HepG2 (cell line): ENCODE measurements at regions not wholly inside any gene's neighbourhood (a gene's known extent, or its start where the extent isn't known, plus 50 kb on each side); places are given as distances from the start of the nearest gene placed in this dataset.

ENCODE experiments used
- CAMTA2 ChIP-seq: sonication (generic); formaldehyde crosslinking; IDR thresholded peaks from 2 replicates; pipeline ENCODE4 v1.4.0; 2020; ENCODE audit warnings: mild to moderate bottlenecking, missing genetic modification reagents, borderline replicate concordance
- CC2D1A ChIP-seq: sonication (generic); formaldehyde crosslinking; IDR thresholded peaks from 2 replicates; pipeline ENCODE4 v1.8.1; 2023; ENCODE audit warnings: mild to moderate bottlenecking, missing genetic modification reagents
- FOXM1 ChIP-seq: sonication (generic); formaldehyde crosslinking; IDR thresholded peaks from 2 replicates; pipeline ENCODE4 v1.5.0; 2020; ENCODE audit warnings: missing genetic modification reagents
- KAT2B ChIP-seq: fragments of 150-350 bp; IDR thresholded peaks from 2 replicates; pipeline ENCODE4 v1.6.1; 2014; ENCODE audit warnings: low read depth, low read length, borderline replicate concordance
- NFE2L2 ChIP-seq: fragments of 150-350 bp; IDR thresholded peaks from 2 replicates; pipeline ENCODE4 v1.6.1; 2014; ENCODE audit warnings: low read length
- SMAD3 ChIP-seq: sonication (generic); formaldehyde crosslinking; IDR thresholded peaks from 2 replicates; pipeline ENCODE4 v1.4.0; 2020; ENCODE audit warnings: missing genetic modification reagents
- ZFP1 ChIP-seq: IDR thresholded peaks from 2 replicates; pipeline ENCODE4 v1.6.1; 2016
- ZNF138 ChIP-seq: sonication (generic); formaldehyde crosslinking; IDR thresholded peaks from 2 replicates; pipeline ENCODE4 v1.5.0; 2020; ENCODE audit warnings: mild to moderate bottlenecking, low read depth, missing genetic modification reagents
- ZNF34 ChIP-seq: sonication (generic); formaldehyde crosslinking; IDR thresholded peaks from 2 replicates; pipeline ENCODE4 v1.4.0; 2020; ENCODE audit warnings: mild to moderate bottlenecking, missing genetic modification reagents, borderline replicate concordance
- ZNF614 ChIP-seq: IDR thresholded peaks from 2 replicates; pipeline ENCODE4 v1.6.1; 2018; ENCODE audit warnings: missing biosample characterization, missing genetic modification reagents, inconsistent platforms, borderline replicate concordance
- ZNF660 ChIP-seq: sonication (generic); formaldehyde crosslinking; IDR thresholded peaks from 2 replicates; pipeline ENCODE4 v1.5.1; 2020; ENCODE audit warnings: mild to moderate bottlenecking, low read depth, missing genetic modification reagents, borderline replicate concordance
- TF ChIP-seq, protein P1 (sequence below): sonication (generic); formaldehyde crosslinking; IDR thresholded peaks from 2 replicates; pipeline ENCODE4 v1.5.0; 2020; ENCODE audit warnings: mild to moderate bottlenecking, missing genetic modification reagents, borderline replicate concordance
- TF ChIP-seq, protein P2 (sequence below): sonication (generic); formaldehyde crosslinking; IDR thresholded peaks from 2 replicates; pipeline ENCODE4 v1.5.1; 2020; ENCODE audit warnings: mild to moderate bottlenecking, missing genetic modification reagents
- TF ChIP-seq, protein P3 (sequence below): sonication (generic); formaldehyde crosslinking; IDR thresholded peaks from 2 replicates; pipeline ENCODE4 v1.4.0; 2020; ENCODE audit warnings: low read depth, missing genetic modification reagents

DNA sequence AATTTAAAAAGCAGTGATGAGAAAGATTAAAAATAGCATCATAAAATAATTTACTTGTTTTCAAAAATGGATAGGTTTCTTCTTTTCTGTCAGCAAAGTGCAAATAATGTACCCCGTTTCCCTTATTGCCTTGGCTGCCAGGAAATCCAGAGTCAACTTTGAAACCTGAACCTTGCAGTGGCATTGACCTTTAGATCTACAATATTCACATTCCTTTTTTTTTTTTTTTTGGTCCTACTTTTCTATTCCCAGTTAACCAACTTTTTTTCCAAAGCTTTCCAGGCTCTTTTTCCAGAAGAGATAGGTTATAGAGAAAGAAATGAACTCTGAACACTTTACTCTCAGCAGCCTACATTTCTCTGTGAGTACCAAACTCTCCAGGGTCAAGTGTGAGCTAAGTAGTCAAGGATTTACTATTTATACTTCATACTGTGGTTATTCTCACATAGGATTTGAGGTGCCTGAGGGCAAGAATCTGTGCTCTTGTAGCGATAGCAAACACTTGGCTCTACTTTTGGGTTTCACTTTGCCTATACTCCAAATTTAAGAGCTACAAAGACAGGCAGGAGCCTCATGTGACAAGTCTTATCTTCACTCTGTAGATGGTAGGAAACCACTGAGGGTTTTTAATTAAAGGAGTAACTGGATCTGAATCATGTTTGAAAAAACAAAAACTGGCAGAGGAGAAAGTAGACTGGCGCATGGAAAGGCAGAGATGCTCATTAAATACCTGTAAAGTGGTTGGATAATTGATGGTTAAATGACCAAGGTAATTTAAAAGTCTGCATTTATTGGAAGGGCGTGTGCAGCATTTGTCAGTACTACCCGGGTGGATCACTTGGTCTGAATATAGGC lies 63.2 kb upstream of the TMEM17 start (continued):
- TF ChIP-seq, protein P1, sequence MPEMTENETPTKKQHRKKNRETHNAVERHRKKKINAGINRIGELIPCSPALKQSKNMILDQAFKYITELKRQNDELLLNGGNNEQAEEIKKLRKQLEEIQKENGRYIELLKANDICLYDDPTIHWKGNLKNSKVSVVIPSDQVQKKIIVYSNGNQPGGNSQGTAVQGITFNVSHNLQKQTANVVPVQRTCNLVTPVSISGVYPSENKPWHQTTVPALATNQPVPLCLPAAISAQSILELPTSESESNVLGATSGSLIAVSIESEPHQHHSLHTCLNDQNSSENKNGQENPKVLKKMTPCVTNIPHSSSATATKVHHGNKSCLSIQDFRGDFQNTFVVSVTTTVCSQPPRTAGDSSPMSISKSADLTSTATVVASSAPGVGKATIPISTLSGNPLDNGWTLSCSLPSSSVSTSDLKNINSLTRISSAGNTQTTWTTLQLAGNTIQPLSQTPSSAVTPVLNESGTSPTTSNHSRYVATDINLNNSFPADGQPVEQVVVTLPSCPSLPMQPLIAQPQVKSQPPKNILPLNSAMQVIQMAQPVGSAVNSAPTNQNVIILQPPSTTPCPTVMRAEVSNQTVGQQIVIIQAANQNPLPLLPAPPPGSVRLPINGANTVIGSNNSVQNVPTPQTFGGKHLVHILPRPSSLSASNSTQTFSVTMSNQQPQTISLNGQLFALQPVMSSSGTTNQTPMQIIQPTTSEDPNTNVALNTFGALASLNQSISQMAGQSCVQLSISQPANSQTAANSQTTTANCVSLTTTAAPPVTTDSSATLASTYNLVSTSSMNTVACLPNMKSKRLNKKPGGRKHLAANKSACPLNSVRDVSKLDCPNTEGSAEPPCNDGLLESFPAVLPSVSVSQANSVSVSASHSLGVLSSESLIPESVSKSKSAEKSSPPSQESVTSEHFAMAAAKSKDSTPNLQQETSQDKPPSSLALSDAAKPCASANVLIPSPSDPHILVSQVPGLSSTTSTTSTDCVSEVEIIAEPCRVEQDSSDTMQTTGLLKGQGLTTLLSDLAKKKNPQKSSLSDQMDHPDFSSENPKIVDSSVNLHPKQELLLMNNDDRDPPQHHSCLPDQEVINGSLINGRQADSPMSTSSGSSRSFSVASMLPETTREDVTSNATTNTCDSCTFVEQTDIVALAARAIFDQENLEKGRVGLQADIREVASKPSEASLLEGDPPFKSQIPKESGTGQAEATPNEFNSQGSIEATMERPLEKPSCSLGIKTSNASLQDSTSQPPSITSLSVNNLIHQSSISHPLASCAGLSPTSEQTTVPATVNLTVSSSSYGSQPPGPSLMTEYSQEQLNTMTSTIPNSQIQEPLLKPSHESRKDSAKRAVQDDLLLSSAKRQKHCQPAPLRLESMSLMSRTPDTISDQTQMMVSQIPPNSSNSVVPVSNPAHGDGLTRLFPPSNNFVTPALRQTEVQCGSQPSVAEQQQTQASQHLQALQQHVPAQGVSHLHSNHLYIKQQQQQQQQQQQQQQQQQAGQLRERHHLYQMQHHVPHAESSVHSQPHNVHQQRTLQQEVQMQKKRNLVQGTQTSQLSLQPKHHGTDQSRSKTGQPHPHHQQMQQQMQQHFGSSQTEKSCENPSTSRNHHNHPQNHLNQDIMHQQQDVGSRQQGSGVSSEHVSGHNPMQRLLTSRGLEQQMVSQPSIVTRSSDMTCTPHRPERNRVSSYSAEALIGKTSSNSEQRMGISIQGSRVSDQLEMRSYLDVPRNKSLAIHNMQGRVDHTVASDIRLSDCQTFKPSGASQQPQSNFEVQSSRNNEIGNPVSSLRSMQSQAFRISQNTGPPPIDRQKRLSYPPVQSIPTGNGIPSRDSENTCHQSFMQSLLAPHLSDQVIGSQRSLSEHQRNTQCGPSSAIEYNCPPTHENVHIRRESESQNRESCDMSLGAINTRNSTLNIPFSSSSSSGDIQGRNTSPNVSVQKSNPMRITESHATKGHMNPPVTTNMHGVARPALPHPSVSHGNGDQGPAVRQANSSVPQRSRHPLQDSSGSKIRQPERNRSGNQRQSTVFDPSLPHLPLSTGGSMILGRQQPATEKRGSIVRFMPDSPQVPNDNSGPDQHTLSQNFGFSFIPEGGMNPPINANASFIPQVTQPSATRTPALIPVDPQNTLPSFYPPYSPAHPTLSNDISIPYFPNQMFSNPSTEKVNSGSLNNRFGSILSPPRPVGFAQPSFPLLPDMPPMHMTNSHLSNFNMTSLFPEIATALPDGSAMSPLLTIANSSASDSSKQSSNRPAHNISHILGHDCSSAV (CRISPR knock-in tag): no peak
- TF ChIP-seq, protein P2, sequence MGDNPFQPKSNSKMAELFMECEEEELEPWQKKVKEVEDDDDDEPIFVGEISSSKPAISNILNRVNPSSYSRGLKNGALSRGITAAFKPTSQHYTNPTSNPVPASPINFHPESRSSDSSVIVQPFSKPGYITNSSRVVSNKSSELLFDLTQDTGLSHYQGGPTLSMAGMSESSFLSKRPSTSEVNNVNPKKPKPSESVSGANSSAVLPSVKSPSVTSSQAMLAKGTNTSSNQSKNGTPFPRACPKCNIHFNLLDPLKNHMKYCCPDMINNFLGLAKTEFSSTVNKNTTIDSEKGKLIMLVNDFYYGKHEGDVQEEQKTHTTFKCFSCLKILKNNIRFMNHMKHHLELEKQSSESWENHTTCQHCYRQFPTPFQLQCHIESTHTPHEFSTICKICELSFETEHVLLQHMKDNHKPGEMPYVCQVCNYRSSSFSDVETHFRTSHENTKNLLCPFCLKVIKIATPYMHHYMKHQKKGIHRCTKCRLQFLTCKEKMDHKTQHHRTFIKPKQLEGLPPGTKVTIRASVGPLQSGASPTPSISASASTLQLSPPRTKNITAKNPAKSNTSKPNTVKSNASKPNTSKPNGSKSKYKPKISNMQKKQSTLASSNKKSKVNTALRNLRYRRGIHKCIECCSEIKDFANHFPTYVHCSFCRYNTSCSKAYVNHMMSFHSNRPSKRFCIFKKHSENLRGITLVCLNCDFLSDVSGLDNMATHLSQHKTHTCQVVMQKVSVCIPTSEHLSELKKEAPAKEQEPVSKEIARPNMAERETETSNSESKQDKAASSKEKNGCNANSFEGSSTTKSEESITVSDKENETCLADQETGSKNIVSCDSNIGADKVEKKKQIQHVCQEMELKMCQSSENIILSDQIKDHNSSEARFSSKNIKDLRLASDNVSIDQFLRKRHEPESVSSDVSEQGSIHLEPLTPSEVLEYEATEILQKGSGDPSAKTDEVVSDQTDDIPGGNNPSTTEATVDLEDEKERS (CRISPR knock-in tag): 0 out of 2 replicates have a peak, but pooled peaks have one; percentile 51
- TF ChIP-seq NFE2L2 (no peak), ZNF34 (no peak; the same call in 1 of the 2 replicates), ZFP1 (CRISPR knock-in tag) (no peak), ZNF660 (CRISPR knock-in tag) (no peak), KAT2B (no peak), SMAD3 (CRISPR knock-in tag) (no peak), ZNF138 (CRISPR knock-in tag) (no peak), FOXM1 (CRISPR knock-in tag) (no peak), CC2D1A (CRISPR knock-in tag) (no peak), ZNF614 (CRISPR knock-in tag) (no peak), CAMTA2 (CRISPR knock-in tag) (no peak)
- TF ChIP-seq, protein P3, sequence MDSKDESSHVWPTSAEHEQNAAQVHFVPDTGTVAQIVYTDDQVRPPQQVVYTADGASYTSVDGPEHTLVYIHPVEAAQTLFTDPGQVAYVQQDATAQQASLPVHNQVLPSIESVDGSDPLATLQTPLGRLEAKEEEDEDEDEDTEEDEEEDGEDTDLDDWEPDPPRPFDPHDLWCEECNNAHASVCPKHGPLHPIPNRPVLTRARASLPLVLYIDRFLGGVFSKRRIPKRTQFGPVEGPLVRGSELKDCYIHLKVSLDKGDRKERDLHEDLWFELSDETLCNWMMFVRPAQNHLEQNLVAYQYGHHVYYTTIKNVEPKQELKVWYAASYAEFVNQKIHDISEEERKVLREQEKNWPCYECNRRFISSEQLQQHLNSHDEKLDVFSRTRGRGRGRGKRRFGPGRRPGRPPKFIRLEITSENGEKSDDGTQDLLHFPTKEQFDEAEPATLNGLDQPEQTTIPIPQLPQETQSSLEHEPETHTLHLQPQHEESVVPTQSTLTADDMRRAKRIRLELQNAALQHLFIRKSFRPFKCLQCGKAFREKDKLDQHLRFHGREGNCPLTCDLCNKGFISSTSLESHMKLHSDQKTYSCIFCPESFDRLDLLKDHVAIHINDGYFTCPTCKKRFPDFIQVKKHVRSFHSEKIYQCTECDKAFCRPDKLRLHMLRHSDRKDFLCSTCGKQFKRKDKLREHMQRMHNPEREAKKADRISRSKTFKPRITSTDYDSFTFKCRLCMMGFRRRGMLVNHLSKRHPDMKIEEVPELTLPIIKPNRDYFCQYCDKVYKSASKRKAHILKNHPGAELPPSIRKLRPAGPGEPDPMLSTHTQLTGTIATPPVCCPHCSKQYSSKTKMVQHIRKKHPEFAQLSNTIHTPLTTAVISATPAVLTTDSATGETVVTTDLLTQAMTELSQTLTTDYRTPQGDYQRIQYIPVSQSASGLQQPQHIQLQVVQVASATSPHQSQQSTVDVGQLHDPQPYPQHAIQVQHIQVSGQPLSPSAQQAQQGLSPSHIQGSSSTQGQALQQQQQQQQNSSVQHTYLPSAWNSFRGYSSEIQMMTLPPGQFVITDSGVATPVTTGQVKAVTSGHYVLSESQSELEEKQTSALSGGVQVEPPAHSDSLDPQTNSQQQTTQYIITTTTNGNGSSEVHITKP (CRISPR knock-in tag): no peak
